ENCODE measurements at regions not wholly inside any gene's neighbourhood (a gene's known extent, or its start where the extent isn't known, plus 50 kb on each side); places are given as distances from the start of the nearest gene placed in this dataset.
"Not testable (repeated sequence)": the region's sequence is repeated elsewhere in the genome, so short reads cannot be mapped to it uniquely, and the experiment has no call there.

- Histone ChIP-seq H3K79me2 (ENCODE audit: insufficient read depth, low read length) (no peaks in the 10 kb centered on the region), H3K36me3 (ENCODE audit: insufficient read depth, low read length) (no peaks in the 10 kb centered on the region), H4K20me1 (ENCODE audit: insufficient read depth, low read length) (no peaks in the 10 kb centered on the region), H3K4me1 (ENCODE audit: insufficient read depth, low read length) (no peaks in the 10 kb centered on the region), H3K4me3 (ENCODE audit: insufficient read depth, low read length) (no peak overlapping the region), H3K9me3 (ENCODE audit: low read depth, low read length) (no peaks in the 10 kb centered on the region), H3K4me2 (ENCODE audit: insufficient read depth, low read length) (no peak overlapping the region), H2AFZ (ENCODE audit: low read length) (no peak overlapping the region), H3K27ac (ENCODE audit: low read depth, low read length) (no peak overlapping the region), H3K27me3 (ENCODE audit: insufficient read depth, low read length) (no peaks in the 10 kb centered on the region)
- TF ChIP-seq CTCF (IDR thresholded peaks at IDR 0.05; ENCODE audit: extremely low read depth, low read depth, low read length) = no peak
- DNase-seq (ENCODE audit: insufficient read length, low spot score, missing footprints) = no peak
Observed at GRCh38 chr10:61257136-61257535, 196.0 kb downstream of the TMEM26 start.

GRCh38 chr10:61252326-61252725, 200.9 kb downstream of the TMEM26 start:
- peaks cover 10% of the 10 kb centered on the region for H3K27me3 ChIP-seq (ENCODE audit: insufficient read depth, low read length)
- H3K9me3 ChIP-seq (ENCODE audit: low read depth, low read length) = not testable (repeated sequence)

GRCh38 chr10:61251089-61251488, 202.1 kb downstream of the TMEM26 start:
- H2AFZ ChIP-seq (ENCODE audit: low read length) = no peak overlapping the region
- H3K4me3 ChIP-seq (ENCODE audit: insufficient read depth, low read length) = no peak overlapping the region
- no peaks in the 10 kb centered on the region for H3K79me2 ChIP-seq (ENCODE audit: insufficient read depth, low read length)
- H3K36me3 ChIP-seq (ENCODE audit: insufficient read depth, low read length) = no peaks in the 10 kb centered on the region
- H3K4me1 ChIP-seq (ENCODE audit: insufficient read depth, low read length) = no peaks in the 10 kb centered on the region
- H3K4me2 ChIP-seq (ENCODE audit: insufficient read depth, low read length) = no peak overlapping the region
- no peak for DNase-seq (ENCODE audit: insufficient read length, low spot score, missing footprints)
- H3K27ac ChIP-seq (ENCODE audit: low read depth, low read length) = no peak overlapping the region
- peaks cover 10% of the 10 kb centered on the region for H3K27me3 ChIP-seq (ENCODE audit: insufficient read depth, low read length)
- no peak for TF ChIP-seq CTCF (IDR thresholded peaks at IDR 0.05; ENCODE audit: extremely low read depth, low read depth, low read length)
- H4K20me1 ChIP-seq (ENCODE audit: insufficient read depth, low read length) = no peaks in the 10 kb centered on the region
- no peaks in the 10 kb centered on the region for H3K9me3 ChIP-seq (ENCODE audit: low read depth, low read length)

More at GRCh38 chr10:61252326-61252725, 200.9 kb downstream of the TMEM26 start:
- H3K79me2 ChIP-seq (ENCODE audit: insufficient read depth, low read length); H3K36me3 ChIP-seq (ENCODE audit: insufficient read depth, low read length); H4K20me1 ChIP-seq (ENCODE audit: insufficient read depth, low read length); H3K4me3 ChIP-seq (ENCODE audit: insufficient read depth, low read length); H3K4me2 ChIP-seq (ENCODE audit: insufficient read depth, low read length); H3K27ac ChIP-seq (ENCODE audit: low read depth, low read length); H2AFZ ChIP-seq (ENCODE audit: low read length); DNase-seq (ENCODE audit: insufficient read length, low spot score, missing footprints); H3K4me1 ChIP-seq (ENCODE audit: insufficient read depth, low read length): not testable (repeated sequence)

DNA sequence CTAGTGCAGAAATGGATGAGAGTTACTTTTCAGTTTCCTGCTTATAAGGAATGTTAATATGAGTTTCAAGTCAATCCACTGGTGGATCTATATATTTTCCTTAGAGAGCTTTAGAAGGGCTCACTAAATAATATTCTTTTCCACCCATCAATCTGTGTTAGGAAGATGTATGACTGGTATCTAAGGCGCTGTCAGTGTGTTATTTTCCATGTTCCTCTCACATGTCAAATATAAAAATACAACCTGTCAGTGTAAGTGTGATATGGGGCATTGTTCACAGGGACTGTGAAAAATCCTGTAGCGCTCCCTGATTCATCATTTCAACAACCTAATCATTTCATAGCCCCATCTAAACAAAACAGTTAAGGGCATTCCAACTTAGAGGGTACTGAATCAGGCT, 203.1 kb downstream of the TMEM26 start:
- Histone ChIP-seq H3K9me3 (ENCODE audit: low read depth, low read length) (no peaks in the 10 kb centered on the region), H3K4me3 (ENCODE audit: insufficient read depth, low read length) (no peak overlapping the region), H3K36me3 (ENCODE audit: insufficient read depth, low read length) (no peaks in the 10 kb centered on the region), H3K4me2 (ENCODE audit: insufficient read depth, low read length) (no peak overlapping the region), H3K4me1 (ENCODE audit: insufficient read depth, low read length) (no peaks in the 10 kb centered on the region), H3K79me2 (ENCODE audit: insufficient read depth, low read length) (no peaks in the 10 kb centered on the region), H4K20me1 (ENCODE audit: insufficient read depth, low read length) (no peaks in the 10 kb centered on the region), H2AFZ (ENCODE audit: low read length) (no peak overlapping the region), H3K27me3 (ENCODE audit: insufficient read depth, low read length) (peaks cover 10% of the 10 kb centered on the region), H3K27ac (ENCODE audit: low read depth, low read length) (no peak overlapping the region)
- TF ChIP-seq CTCF (IDR thresholded peaks at IDR 0.05; ENCODE audit: extremely low read depth, low read depth, low read length) = no peak
- DNase-seq (ENCODE audit: insufficient read length, low spot score, missing footprints) = no peak

Measured in osteoblast (primary cell).